Caco-2 (cell line): ENCODE measurements at regions not wholly inside any gene's neighbourhood (a gene's known extent, or its start where the extent isn't known, plus 50 kb on each side); places are given as distances from the start of the nearest gene placed in this dataset.

Experiments
- BruUV-seq: library from RNA; stranded (reverse); fragments of 400-500 nt; replicated peaks from 2 replicates; lab custom pipeline; 2021; lab: Mats Ljungman, UMichigan
- CTCF ChIA-PET: fragments of 300-600 bp; sonication (Branson Sonifier 250); formaldehyde crosslinking; loops from one replicate; lab custom pipeline; 2022; ENCODE audit warnings: antibody characterized with exemption; lab: Charles Lee
- POLR2A ChIA-PET: fragments of 300-600 bp; sonication (Branson Sonifier 250); formaldehyde crosslinking; loops from one replicate; lab custom pipeline; 2022; ENCODE audit warnings: antibody characterized with exemption; lab: Charles Lee
- DNase-seq, 2 experiments: peaks; one replicate each; pipeline versions ENCODE4 v3.0.0 to v3.0.0-alpha.2; 2020 to 2022
- H3K27me3 ChIP-seq: replicated peaks from 2 replicates; pipeline ENCODE4 v1.6.0; 2011; ENCODE audit warnings: low read length; ENCODE audit not compliant: control insufficient read depth, insufficient read depth
- H3K36me3 ChIP-seq: 2 replicates; pipeline ENCODE4 v1.5.1; 2011; ENCODE audit warnings: low read length; ENCODE audit not compliant: control insufficient read depth, insufficient read depth
- H3K4me1 ChIP-seq: fragments of 250-450 bp; sonication (Bioruptor Pico); 2 replicates; pipeline ENCODE4 v1.5.1; 2020; ENCODE audit warnings: mild to moderate bottlenecking
- H3K4me3 ChIP-seq: 2 replicates; pipeline ENCODE4 v1.5.1; 2011; ENCODE audit warnings: low read depth, mild to moderate bottlenecking, control low read depth, low read length
- H3K9me3 ChIP-seq: fragments of 250-450 bp; sonication (Bioruptor Pico); 2 replicates; pipeline ENCODE4 v1.5.1; 2020; ENCODE audit warnings: mild to moderate bottlenecking, moderate library complexity
- H3K27ac Mint-ChIP-seq: one replicate; pipeline ENCODE4 v1.8.0; 2022; ENCODE audit warnings: mixed read lengths; ENCODE audit not compliant: unreplicated experiment
- H3K27me3 Mint-ChIP-seq: one replicate; pipeline ENCODE4 v1.8.0; 2022; ENCODE audit warnings: mixed read lengths; ENCODE audit not compliant: insufficient read depth, unreplicated experiment
- H3K36me3 Mint-ChIP-seq: one replicate; pipeline ENCODE4 v1.8.0; 2022; ENCODE audit warnings: mild to moderate bottlenecking, mixed read lengths; ENCODE audit not compliant: insufficient read depth, unreplicated experiment
- H3K4me1 Mint-ChIP-seq: one replicate; pipeline ENCODE4 v1.8.0; 2022; ENCODE audit warnings: low read depth, mixed read lengths; ENCODE audit not compliant: unreplicated experiment
- H3K4me3 Mint-ChIP-seq: one replicate; pipeline ENCODE4 v1.8.0; 2022; ENCODE audit warnings: mild to moderate bottlenecking, moderate library complexity, mixed read lengths; ENCODE audit not compliant: unreplicated experiment
- H3K9me3 Mint-ChIP-seq: one replicate; pipeline ENCODE4 v1.8.0; 2022; ENCODE audit warnings: mixed read lengths; ENCODE audit not compliant: unreplicated experiment
- CTCF ChIP-seq, 2 experiments: fragments of 200-600 bp in 1 of 2; IDR thresholded peaks; 1 replicate in 1 of 2; 2 replicates in 1 of 2; pipeline versions ENCODE4 v1.5.1 to v1.8.0; 2011 to 2022; ENCODE audit warnings: antibody characterized with exemption in 1 of 2, control low read depth in 1 of 2, inconsistent platforms in 1 of 2, low read depth in 1 of 2, low read length in 1 of 2, mild to moderate bottlenecking in 1 of 2, moderate library complexity in 1 of 2; ENCODE audit not compliant: insufficient read depth in 1 of 2, severe bottlenecking in 1 of 2, unreplicated experiment in 1 of 2
- intact Hi-C: fragments of 100-400 bp; cut with micrococcal nuclease; formaldehyde crosslinking; loops from one replicate; pipeline ENCODE4 v1.10.0; 2022; ENCODE audit not compliant: unreplicated experiment

GRCh38 chr2:217014328-217015105 lies 154.7 kb upstream of the TNP1 start:
- TF ChIP-seq CTCF (IDR thresholded peaks at IDR 0.05; ENCODE audit: insufficient read depth in 1 of 2, low read depth in 1 of 2, low read length in 1 of 2, severe bottlenecking in 1 of 2, unreplicated experiment in 1 of 2), result no peak
- ChIA-PET POLR2A (no interaction called here), CTCF (no interaction called here)
- H3K4me1 ChIP-seq, result no peaks in the 10 kb centered on the region
- no peaks in the 10 kb centered on the region for H3K36me3 ChIP-seq
- H3K9me3 Mint-ChIP-seq, result no peaks in the 10 kb centered on the region
- no peak overlapping the region for H3K27ac Mint-ChIP-seq
- H3K4me3 Mint-ChIP-seq, result no peak overlapping the region
- DNase-seq, result no peak
- BruUV-seq, result no TSS peak
- H3K27me3 Mint-ChIP-seq, result peaks cover 18% of the 10 kb centered on the region
- H3K4me3 ChIP-seq, result no peak overlapping the region
- H3K4me1 Mint-ChIP-seq, result no peaks in the 10 kb centered on the region
- H3K36me3 Mint-ChIP-seq, result no peaks in the 10 kb centered on the region
- H3K9me3 ChIP-seq, result no peaks in the 10 kb centered on the region
- intact Hi-C loops, result no loop called here
- H3K27me3 ChIP-seq, result no peaks in the 10 kb centered on the region; the same call in 1 of the 2 replicates

- intact Hi-C loops, result no loop called here
- Histone ChIP-seq H3K27me3 (no peaks in the 10 kb centered on the region; the same call in 1 of the 2 replicates), H3K9me3 (no peaks in the 10 kb centered on the region), H3K4me1 (no peaks in the 10 kb centered on the region), H3K36me3 (no peaks in the 10 kb centered on the region), H3K4me3 (no peak overlapping the region)
- TF ChIP-seq CTCF (IDR thresholded peaks at IDR 0.05; ENCODE audit: insufficient read depth in 1 of 2, low read depth in 1 of 2, low read length in 1 of 2, severe bottlenecking in 1 of 2, unreplicated experiment in 1 of 2), result no peak
- H3K4me1 Mint-ChIP-seq, result no peaks in the 10 kb centered on the region
- no peak overlapping the region for H3K27ac Mint-ChIP-seq
- POLR2A ChIA-PET, result no interaction called here
- peaks cover 18% of the 10 kb centered on the region for H3K27me3 Mint-ChIP-seq
- no peaks in the 10 kb centered on the region for H3K36me3 Mint-ChIP-seq
- no TSS peak for BruUV-seq
- H3K4me3 Mint-ChIP-seq, result no peak overlapping the region
- CTCF ChIA-PET, result no interaction called here
- DNase-seq, result no peak
- H3K9me3 Mint-ChIP-seq, result no peaks in the 10 kb centered on the region
Observed at GRCh38 chr2:217013926-217014325, 154.1 kb upstream of the TNP1 start.

GRCh38 chr2:217011576-217011975 lies 151.7 kb upstream of the TNP1 start:
- no peak overlapping the region for H3K4me3 Mint-ChIP-seq
- no peaks in the 10 kb centered on the region for H3K36me3 Mint-ChIP-seq
- H3K27me3 Mint-ChIP-seq, result peaks cover 15% of the 10 kb centered on the region
- Histone ChIP-seq H3K4me1 (no peaks in the 10 kb centered on the region), H3K4me3 (no peak overlapping the region), H3K9me3 (no peaks in the 10 kb centered on the region), H3K27me3 (no peaks in the 10 kb centered on the region; the same call in none of the 2 replicates), H3K36me3 (no peaks in the 10 kb centered on the region)
- BruUV-seq, result no TSS peak
- TF ChIP-seq CTCF (IDR thresholded peaks at IDR 0.05; ENCODE audit: insufficient read depth in 1 of 2, low read depth in 1 of 2, low read length in 1 of 2, severe bottlenecking in 1 of 2, unreplicated experiment in 1 of 2), result no peak
- no peak for DNase-seq
- no peaks in the 10 kb centered on the region for H3K4me1 Mint-ChIP-seq
- H3K9me3 Mint-ChIP-seq, result no peaks in the 10 kb centered on the region
- ChIA-PET CTCF (no interaction called here), POLR2A (no interaction called here)
- H3K27ac Mint-ChIP-seq, result no peak overlapping the region
- intact Hi-C loops, result no loop called here
